ENCODE measurements at regions not wholly inside any gene's neighbourhood (a gene's known extent, or its start where the extent isn't known, plus 50 kb on each side); places are given as distances from the start of the nearest gene placed in this dataset.

GRCh38 chr4:141395246-141395830 is 174.6 kb downstream of the ZNF330 start:
- no peak for TF ChIP-seq CTCF (IDR thresholded peaks at IDR 0.05)
- TF ChIP-seq POLR2A (IDR thresholded peaks at IDR 0.05): no peak
